Astrocyte of the cerebellum (primary cell): ENCODE measurements at regions not wholly inside any gene's neighbourhood (a gene's known extent, or its start where the extent isn't known, plus 50 kb on each side); places are given as distances from the start of the nearest gene placed in this dataset.

Experiments
- DNase-seq: peaks from one replicate; pipeline ENCODE4 v3.0.0-alpha.2; 2011; ENCODE audit warnings: low read depth
- H3K4me3 ChIP-seq: 2 replicates; pipeline ENCODE4 v1.5.1; 2011; ENCODE audit warnings: mild to moderate bottlenecking, low read depth, low read length, moderate library complexity
- CTCF ChIP-seq: IDR thresholded peaks from 2 replicates; pipeline ENCODE4 v1.5.1; 2012; ENCODE audit warnings: low read length, low read depth, moderate library complexity, mild to moderate bottlenecking; ENCODE audit errors: missing control alignments
- in situ Hi-C: cut with HindIII; loops from 2 replicates; pipeline ENCODE4 v1.10.0; 2017; ENCODE audit warnings: low sequenced_read_pairs

GRCh38 chr12:5310151-5310550 is 121.8 kb upstream of the NTF3 start:
- TF ChIP-seq CTCF: no peak
- no peak for DNase-seq
- no peak overlapping the region for H3K4me3 ChIP-seq
- in situ Hi-C loops: no loop called here

GRCh38 chr12:5317556-5317955 is 114.4 kb upstream of the NTF3 start:
- no peak for TF ChIP-seq CTCF
- in situ Hi-C loops: no loop called here
- no peak for DNase-seq
- H3K4me3 ChIP-seq: no peak overlapping the region

GRCh38 chr12:5318874-5319273 is 113.0 kb upstream of the NTF3 start:
- in situ Hi-C loops: no loop called here
- TF ChIP-seq CTCF: no peak
- no peak overlapping the region for H3K4me3 ChIP-seq
- no peak for DNase-seq

- H3K4me3 ChIP-seq: no peak overlapping the region
- DNase-seq: no peak
- TF ChIP-seq CTCF: no peak
- in situ Hi-C loops: no loop called here
Measured at GRCh38 chr12:5328669-5329517, 103.0 kb upstream of the NTF3 start.

- TF ChIP-seq CTCF: no peak
- no peak for DNase-seq
- in situ Hi-C loops: no loop called here
- no peak overlapping the region for H3K4me3 ChIP-seq
Measured at GRCh38 chr12:5332551-5332950, 99.4 kb upstream of the NTF3 start.

- in situ Hi-C loops: no loop called here
- DNase-seq: no peak
- H3K4me3 ChIP-seq: no peak overlapping the region
- no peak for TF ChIP-seq CTCF
Measured at GRCh38 chr12:5333096-5333495, 98.8 kb upstream of the NTF3 start.
